ENCODE measurements at regions not wholly inside any gene's neighbourhood (a gene's known extent, or its start where the extent isn't known, plus 50 kb on each side); places are given as distances from the start of the nearest gene placed in this dataset.

DNA sequence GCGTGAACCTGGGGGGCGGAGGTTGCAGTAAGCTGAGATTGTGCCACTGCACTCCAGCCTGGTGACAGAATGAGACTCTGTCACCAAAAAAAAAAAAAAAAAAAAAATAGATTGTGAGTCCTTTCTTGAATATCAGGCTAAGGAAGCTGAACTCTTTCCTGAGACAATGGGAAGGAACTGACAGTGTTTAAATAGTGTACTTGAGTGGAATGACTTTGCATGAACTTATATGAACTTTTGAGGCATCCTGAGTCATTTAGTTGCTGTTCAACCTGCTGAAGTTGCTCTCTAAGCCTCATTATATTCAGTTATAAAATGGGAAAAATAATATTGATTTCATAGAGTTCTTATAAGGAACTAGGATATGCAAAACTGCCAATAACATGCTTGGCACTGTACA, 79.3 kb upstream of the LIMCH1 start:
- no peak for DNase-seq (ENCODE audit: low spot score)

DNA sequence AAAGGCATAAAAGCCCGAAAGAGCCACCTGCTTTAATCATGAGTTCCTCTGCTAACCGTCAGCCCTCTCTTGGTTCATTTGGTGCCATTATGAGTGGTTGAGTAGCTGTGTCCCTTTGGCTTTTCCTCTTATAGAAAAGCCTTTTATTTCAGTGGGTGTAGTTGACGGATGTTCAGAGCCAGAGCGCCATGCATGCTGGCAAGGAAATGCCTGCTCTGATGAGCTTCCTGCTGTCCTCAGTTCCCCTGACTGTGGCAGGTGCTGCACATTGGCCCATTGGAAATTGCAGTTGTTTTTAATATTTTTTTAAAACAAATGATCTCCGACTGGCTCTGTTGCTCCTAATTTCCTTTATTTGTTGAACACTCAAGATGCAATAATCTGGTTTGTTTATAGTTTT, 77.3 kb upstream of the LIMCH1 start:
- DNase-seq (ENCODE audit: low spot score), result no peak

DNA sequence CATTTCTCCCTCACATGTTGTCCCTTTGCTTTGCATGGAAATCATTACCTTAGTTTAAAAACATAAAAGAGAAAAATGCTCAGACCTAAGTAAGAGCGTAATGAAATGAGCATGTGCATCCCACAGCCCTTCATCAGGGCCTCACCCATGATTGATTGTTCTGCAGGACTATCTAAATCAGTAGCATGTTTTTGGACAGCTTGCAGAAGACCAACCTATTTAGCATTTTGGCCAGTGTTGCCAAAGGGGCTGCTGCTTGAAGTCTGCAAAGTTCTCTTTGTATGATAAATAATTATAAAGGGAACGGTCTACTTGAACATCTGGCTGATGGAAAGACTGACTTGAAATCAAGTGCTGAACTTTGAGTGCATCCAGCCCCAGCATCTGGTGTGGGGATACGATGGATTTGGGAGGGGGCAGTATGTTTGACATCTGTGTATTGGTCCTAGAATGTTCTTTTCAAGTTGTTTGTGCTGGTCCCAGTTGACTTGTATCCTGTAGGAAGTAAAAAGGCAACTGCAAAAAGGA, 76.1 kb upstream of the LIMCH1 start:
- no peak for DNase-seq (ENCODE audit: low spot score)

DNA sequence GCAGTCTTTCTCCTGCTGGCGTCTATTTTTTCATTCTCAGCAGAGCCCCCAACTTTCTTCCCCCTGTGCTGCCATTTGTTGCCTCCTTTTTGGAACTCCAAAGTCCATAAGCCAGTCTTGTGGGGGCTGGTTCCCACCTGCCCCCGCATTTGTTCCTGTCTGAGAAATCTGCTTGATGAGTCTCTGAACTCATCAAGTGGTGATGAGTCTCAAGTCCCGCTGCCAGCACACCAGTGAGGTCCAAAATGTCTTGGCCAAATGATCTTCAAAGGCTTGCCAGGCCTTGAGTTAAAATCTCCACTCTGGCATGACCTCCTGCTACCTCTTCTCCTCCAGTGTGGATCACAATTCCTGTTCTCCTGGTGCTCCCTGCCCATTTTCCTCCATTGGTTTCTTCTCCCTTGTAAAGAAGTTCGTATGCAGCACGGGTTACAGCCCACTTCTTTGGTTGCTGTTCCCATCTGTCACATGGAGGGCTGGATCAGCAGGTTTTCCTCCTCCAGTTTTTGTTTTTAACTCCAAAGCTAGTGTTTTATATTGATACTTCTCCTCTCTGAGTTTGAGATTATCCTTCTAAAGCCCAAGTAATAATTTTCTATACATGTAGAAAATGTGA, 72.7 kb upstream of the LIMCH1 start:
- no peak for DNase-seq (ENCODE audit: low spot score)

GRCh38 chr4:41466249-41466648, 71.7 kb upstream of the LIMCH1 start:
- DNase-seq (ENCODE audit: low spot score), result no peak

- DNase-seq (ENCODE audit: low spot score), result no peak
Measured at GRCh38 chr4:41468122-41468521, 69.8 kb upstream of the LIMCH1 start.

DNA sequence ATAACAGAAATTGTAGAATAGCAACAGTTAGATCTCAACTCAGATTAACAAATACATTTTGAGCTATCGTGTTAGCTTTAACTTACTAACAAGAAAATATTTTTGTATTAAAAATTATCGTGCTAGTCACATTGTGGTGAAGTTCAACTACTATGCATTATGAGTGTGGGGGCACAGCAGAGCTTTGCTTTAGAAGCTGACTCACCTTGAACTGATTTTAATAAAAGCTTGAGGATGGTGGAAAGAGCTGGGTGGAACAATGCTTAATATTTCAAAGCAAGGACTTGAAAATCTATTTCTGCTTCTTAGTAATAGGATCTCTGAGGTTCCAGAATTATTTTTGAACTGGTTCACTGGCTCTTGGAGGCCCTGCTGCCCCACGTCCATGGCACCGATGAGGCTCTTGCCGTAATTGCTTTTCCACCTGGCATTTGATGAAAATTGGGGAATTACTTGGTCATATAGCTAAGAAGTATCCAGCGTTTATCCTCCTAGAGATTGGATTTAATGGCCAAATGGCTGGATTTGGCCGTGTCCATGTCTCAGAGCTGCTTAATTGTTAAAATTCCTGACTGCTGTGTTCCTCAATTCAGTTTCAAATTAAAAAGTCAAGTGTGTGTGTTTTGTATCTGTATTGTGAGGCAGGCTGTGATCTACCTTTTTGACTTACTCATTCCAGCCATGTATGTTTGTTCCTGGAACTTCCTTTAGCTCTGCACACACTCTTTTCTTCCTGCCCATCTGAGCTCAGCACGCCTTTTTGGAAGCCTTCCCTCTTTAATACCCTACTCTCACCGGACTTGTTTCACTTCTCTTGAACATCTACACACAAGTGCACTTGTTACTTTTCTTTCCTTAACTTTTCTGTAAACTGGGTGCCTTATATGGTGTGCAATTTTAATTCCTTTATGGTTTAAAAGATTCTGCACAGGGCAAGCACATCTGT, 66.6 kb upstream of the LIMCH1 start:
- no peak for DNase-seq (ENCODE audit: low spot score)

- DNase-seq (ENCODE audit: low spot score), result no peak
Measured at GRCh38 chr4:41472081-41472480, 65.9 kb upstream of the LIMCH1 start.

DNA sequence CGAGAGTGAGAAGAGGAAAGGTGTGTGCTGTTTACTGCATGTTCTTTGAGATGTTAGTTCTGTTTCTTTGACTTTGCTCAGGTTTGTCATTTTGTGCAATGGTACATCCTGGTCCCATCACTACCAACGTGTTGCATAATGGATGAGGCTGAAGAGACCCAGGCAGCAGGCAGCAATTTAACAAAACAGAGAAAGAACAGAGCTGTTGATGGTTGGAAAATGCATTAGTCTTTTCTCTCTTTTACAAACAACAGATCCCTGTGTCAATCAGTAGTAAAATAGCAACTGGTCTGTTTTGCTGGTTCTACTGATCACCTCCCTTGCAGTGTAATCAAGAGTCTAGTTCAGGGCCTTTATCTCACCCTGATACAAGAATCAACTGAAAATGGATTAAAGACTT, 64.8 kb upstream of the LIMCH1 start:
- DNase-seq (ENCODE audit: low spot score), result peak; percentile 74

- DNase-seq (ENCODE audit: low spot score), result no peak
Measured at GRCh38 chr4:41475402-41475801, 62.6 kb upstream of the LIMCH1 start.

- no peak for DNase-seq (ENCODE audit: low spot score)
Measured at GRCh38 chr4:41476310-41476885, 61.6 kb upstream of the LIMCH1 start.

DNA sequence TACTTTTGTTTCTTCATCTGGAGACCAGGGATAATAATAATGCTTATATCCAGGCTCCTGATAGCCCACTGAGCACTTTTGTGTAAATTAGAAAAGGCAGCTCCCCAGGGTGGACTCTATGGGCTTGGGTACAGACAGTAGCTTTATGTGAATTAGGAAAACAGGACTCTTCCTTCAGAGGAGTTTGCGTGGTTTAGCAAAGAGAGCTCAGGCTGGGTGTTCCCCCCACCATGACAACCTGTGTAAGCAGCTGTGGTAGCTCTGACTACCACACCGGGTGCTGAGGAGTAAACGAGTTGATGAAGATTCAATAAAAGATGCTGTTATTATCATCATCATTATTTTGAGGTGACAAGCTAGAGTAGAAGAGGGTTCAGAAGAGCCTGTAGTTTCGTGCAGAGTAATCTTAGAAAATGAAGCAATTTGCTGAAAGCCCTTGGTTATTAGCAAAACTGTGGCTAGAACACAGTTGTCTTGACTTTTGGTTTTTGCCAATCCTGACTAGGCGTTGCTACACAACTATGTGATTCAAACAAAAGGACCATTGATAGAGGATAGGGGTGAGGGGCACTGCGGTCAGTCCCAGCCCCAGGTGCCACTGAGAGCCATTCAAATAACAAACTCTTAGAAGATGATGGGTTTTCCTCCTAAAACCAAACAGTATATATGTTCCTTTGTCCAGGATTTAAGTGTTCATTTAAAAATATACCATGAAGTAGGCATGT, 60.6 kb upstream of the LIMCH1 start:
- DNase-seq (ENCODE audit: low spot score), result peak; percentile 61

GRCh38 chr4:41478518-41478917, 59.4 kb upstream of the LIMCH1 start:
- no peak for DNase-seq (ENCODE audit: low spot score)

DNA sequence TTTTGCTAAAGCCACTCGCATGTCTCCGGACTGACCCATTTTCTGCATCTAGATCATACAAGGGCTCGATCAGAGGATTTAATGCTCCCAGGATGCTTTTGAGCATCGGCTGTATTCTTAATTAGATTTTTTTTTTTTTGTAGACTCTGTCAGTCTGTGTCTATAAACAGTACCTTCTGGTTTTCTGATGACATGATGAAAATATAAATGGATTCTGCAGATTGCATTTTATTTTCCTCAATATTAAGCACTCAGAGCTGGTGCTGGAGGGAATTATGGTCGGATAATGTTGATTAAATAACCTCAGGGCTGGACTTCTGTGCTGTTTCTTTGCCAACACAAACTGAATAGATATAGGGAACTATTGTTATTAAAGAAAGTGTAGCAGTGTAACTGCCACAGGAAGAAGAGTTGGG, 57.1 kb upstream of the LIMCH1 start:
- DNase-seq (ENCODE audit: low spot score), result no peak

- DNase-seq (ENCODE audit: low spot score), result no peak
Measured at GRCh38 chr4:41483771-41484170, 54.2 kb upstream of the LIMCH1 start.

GRCh38 chr4:41485041-41485440, 52.9 kb upstream of the LIMCH1 start:
- no peak for DNase-seq (ENCODE audit: low spot score)

DNA sequence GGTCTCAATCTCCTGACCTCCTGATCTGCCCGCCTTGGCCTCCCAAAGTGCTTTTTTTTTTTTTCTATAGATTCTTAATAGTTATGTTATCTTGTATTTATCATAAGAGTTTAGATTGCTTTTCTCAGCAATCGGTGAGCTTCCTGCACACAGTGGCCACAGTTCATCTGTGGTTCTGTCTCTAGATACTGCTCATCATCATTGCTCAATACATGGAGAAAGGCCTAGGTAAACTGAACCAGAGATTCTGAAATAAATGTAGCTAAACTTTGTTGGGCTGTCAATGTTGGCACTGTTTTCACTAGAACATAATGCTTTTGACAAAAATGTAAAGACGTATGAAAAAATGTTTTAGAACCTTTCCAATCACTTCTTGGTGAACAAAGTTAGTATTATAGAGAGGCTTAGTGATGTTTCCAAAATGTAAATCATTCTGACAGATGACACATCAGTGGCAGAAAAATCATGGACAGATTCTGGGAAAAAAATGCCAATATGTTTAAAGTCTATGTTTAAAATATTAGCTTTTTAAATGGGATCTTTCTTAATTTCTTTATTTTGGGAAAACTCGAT, 50.0 kb upstream of the LIMCH1 start:
- no peak for DNase-seq (ENCODE audit: low spot score)
